ENCODE measurements at regions not wholly inside any gene's neighbourhood (a gene's known extent, or its start where the extent isn't known, plus 50 kb on each side); places are given as distances from the start of the nearest gene placed in this dataset.
"Not testable (repeated sequence)": the region's sequence is repeated elsewhere in the genome, so short reads cannot be mapped to it uniquely, and the experiment has no call there.

DNA sequence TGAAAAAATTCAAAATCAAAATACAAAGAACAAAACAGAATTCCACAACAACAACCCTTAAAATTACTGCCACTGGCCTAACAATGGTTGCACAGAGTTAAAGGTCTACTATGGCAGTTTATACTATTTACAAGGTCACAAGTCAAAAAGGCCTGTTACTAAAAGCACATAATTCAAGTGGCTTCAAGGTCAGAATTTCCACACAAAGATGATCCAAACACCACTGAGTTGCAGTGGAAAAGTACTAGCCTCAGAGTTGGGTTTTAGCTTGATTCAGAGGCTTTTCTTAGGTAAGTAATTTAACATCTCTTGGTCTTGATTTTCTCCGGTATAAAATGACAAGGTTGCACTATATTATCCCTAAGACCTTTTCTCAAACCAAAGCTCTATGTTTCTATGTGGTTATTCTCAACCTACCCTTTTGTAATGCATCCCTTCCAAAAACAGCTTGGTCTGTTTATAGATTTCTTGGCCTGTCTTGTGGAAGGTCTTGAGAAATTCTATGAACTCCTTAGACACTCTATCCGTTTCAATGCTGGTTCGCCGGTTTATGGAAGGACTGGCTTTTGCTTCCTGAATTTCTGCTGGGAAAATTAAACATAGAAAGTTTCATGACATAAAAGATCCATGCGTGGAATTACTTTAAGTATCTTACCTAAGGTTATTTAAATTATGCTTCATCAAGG, 69.5 kb downstream of the MDH2 start:
- DNase-seq, result not testable (repeated sequence)

DNA sequence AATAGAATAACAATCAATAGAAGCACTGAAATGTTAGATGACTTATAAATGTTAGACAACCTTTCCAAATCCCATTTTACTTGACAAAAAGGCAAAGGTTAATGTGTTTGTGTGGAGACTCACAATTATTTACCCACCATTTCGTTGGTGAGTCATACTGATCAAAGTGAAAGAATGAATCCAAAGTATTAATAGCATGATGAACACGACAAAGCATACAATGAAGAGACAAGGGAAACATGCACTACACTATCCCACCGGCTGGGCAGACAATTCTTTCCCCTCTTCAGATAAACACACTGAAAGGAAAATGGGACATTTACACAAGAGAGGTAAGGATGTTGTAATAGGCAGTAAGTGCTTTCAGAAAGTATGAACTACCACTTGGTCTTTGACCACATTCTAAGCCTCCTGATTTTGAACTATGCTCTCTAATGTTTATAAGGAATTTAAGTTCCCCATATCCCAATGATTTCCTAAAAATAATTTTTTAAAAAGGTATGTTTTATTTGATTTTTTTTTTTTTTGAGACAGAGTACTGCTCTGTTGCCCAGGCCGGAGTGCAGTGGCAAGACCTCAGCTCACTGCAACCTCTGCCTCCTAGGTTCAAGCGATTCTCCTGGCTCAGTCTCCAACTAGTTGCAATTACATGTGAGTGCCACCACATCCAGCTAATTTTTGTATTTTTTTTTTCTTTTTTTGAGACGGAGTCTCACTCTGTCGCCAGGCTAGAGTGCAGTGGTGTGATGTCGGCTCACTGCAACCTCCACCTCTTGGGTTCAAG, 70.5 kb downstream of the MDH2 start:
- peak in 1 of 2 experiments; percentile 32 for DNase-seq

DNA sequence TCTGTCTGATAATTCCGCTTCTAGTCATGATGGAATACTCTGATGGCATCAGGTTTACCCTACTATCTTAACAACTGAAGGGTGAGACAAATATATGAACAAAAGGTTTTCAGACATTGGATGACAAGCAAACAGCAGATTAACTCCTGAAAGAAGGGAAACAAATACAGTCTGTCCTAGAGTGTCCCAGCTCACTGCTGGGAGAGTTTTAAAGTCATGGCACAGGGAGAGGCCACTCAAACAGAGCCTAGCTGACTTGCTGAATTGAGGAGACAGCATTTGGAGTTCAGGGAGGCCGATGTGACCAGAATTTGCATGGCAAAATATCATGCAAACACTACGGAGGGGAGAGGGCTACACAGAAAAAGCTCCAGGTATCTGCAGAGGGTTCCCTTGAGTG, 73.1 kb downstream of the MDH2 start:
- DNase-seq, result no peak

DNA sequence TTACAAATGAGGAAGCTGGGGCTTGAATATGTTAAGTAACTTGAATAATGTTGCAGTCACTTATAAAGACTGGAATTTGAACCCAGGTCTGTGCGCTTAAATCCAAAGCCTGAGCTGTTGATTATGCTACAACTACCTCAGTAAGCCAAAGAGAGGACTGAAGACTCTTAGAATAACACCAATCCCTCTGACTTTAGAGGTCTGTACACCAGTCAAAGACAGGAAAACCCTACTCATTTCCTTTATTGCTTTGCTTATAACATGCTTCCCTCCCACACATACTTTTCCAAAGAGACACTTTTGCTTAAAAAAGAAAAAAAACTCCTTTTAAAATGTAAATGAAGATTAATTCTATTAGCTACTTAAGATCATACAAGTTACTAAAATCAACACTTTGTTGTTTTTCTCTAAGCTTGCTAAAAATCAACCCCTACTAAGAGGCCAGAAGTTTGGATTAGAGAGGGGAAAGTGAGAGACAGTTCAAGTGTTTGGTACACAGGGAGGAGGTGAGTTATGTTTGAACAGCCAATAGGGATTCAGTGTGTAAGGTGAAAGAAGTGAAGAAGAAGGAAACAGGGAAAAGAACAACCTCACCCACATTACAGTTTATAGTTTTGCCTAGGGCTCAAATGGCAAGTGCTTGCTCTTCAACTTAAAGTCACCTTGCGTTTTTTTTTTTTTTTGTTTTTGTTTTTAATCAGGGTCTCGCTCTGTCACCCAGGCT, 74.8 kb downstream of the MDH2 start:
- no peak for DNase-seq

DNA sequence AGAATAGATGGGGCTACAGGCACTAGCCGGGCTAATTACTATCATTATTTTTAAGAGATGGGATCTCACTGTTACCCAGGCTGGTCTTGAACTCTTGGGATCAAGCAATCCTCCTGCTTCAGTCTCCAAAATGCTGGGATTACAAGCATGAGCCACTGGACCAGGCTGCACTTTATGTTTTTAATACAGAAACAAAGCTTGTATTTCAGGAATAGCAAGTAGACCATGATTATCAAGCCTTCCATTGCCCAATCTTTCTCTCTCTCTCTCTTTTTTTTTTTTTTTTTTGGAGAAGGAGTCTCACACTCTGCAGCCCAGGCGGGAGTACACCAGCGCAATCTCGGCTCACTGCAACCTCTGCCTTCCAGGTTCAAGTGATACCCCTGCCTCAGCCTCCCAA, 75.4 kb downstream of the MDH2 start:
- DNase-seq, result no peak

DNA sequence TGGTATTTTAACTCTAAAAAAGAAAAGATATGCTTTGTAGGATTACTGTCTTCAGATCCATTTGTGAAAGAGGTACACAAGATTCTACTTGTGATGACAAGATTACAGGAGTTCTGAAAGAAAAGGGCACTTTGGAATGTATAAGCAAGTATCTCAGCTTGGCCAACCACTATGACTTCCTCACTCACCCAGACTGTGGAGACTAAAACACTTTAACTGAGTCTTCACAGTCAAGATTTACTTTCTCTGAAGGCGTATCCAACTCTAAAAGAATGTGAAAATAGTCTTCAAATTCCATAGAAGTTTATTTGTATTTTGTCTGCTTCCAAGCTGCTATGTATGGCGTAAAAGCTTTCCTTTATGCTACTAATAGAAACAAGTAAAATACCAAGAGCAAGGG, 76.1 kb upstream of the SRRM3 start:
- DNase-seq, result no peak

DNA sequence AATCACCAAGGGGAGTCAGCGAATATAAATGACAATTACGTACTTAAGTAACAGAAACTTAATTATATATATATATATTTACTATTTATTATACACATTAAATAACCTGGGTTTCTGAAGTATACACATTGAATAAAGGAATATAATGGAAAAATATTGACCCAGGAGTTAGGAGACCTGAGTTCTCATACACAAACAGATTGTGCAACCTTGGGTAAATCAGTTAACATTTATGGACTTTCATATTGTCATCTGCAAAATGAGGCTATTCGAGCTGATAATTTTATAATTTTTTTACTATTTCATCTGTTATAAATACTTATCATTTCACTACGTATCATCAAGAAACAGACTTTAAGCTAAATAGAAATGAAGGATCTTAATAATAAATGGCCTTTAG, 75.1 kb upstream of the SRRM3 start:
- DNase-seq, result no peak

DNA sequence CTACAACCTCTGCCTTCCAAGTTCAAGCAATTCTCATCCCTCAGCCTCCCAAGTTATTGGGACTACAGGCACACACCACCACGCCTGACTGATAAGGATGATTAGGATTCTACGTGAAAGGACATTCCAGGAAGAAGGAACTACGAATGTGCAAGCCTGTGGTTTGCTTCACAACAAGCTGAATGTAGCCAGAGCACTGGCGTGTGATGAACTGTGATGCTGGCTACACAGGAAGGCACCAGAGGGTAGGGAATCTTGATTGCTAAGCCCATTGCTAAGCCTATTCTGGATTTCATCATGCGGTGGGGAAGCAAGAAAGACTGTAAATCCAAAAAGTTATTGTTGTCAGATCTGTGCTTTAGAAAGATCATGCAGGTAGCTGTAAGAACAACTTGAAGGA, 72.3 kb upstream of the SRRM3 start:
- peak in 1 of 2 experiments; percentile 17 for DNase-seq

DNA sequence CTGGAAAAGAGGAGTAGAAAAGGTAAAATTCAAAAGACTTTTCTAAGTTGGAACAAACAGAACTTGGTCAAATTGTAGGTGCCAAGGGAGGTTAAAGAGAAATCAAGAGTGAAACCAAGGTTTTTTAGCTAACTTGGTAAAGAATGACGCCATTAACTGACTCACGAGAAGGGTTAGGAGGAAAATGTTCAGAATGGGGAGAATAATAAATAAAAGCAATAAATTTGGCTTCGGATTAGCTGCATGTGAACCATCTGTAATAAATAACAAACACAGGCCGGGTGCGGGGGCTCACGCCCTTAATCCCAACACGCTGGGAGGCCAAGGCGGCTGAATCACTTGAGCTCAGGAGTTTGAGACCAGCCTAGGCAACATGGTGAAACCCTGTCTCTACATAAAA, 71.9 kb upstream of the SRRM3 start:
- DNase-seq, result no peak

DNA sequence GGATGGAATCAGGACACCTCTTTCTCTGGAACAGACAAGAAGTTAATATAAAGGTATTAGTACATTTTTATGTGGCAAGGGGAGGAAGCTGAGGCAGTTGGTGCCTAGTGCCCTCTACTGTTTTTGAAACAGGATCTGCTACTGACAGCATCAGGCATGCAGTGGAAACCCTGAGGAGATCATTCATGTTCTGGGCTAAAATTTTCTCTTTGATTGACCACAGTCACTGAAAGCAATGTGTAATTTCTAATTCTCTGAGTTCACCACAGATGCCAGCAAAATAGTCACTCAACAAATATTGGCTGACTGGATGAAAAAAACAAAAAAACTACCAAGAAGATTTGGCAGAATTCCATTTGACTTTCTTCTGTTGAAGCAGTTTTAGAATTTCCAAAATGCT, 71.0 kb upstream of the SRRM3 start:
- DNase-seq, result peak; percentile 16 to 58

DNA sequence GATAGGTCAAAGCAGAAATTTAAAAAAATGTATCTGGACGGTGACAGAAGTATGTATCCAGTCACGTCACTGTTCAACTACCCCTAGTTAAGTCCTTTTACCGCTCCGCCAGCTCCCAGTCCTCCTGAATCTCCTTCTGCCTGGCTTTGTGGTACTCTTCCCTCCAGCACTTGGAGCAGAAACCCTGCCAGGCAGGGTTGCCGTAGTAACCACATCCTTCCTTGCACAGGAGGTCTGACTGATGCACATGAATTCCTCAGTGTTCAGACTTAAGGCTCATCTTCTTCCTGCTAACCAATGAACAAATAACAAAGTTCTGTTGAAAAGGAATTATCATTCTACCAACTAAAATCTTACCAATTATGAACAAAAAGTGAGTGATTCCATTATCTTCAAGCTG, 69.8 kb upstream of the SRRM3 start:
- DNase-seq, result not testable (repeated sequence)

DNA sequence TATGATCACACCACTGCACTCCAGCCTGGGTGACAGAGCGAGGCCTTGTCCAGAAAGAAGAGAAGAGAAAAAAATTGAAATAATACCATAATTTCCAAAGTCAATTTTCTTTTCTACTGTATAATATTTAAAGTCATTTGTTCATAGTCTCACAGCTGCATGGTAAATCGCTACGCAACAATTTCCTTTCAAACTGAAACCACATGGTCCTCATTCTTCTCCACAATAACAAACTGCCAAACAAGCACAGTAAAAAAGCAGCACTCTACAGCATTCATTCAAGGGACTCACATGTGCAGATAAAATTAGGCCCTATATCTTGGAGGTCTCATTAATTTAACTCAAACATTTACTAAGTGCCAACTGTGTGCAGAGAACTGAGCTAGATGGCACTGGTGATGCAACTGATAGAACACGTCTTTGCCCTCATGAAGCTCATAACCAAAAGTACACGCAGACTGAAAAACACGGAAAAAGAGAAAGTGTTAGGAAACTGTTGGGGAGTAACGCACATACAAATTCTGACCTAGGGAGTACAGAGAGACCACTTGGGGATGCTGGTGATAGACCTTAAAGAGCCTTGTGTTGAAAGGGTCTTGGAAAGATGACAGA, 68.4 kb upstream of the SRRM3 start:
- DNase-seq, result no peak

DNA sequence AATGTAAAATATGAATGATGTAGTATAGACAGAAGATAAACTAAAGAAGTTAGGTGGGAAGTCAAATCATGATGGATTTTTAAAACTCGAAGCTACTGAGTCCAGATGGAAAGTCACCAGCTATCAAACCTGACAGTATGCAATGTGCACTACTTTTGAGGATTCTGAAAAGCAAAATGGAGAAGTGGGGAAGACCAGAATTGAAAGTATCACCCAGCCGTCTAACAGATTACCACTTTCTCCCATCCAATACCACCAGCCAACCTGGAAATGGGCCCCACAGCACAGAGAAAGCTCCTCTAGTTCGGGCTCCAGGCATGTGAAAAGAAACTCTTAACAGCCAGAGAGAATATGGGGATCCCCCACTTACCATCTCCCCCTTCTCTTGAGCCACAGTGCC, 67.9 kb upstream of the SRRM3 start:
- no peak for DNase-seq

DNA sequence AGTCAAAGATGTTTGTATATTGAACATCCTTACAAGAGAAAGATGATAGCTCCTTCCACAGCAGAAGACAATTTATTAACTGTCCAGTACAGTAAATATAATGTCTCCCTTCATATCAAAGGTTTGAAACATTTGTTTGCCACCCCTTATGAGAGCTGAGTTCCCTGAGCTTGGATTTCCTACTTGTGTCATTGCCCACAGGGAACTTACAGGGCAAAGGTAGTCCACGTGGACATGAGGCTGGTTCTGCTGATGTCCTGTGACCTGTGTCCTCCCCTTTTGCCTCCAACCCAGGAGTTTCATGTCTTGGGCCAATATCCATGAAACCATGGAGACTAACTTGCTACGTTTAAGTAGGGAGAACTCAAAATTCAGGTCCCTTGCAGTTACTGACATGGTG, 66.4 kb upstream of the SRRM3 start:
- DNase-seq, result not testable (repeated sequence)

DNA sequence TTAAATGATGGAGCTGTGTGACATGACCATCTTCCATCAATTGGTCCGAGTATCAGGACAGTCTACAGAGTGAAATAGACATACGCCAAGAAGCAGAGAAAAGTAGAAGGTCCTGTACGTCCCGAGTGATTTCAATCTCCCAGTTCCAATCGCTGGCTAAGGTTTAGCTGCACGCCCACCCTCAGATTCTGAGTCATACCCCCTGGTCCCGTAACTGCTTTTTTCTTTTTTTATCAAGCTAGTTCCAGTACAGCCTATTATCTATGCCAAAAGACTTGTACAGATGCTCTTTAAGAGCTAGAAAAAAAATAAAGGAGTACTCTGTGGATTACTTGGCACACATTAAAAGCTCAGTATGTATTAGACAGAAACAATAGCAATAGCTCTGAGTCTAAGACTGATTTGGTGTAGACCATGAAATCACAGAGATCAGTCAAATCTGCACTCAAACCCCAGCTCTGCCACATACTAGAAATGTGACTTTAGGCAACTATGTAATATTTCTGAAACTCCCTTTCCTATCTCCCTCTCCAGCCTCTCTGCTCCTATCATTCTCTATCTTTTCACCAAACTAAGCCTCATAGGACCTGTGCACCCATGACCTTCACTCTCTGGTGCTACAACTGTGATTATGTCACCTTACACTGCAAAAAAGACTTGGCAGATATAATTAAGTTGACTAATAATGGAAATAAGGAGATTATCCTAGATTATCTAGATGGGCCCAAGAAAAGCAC, 63.0 kb upstream of the SRRM3 start:
- DNase-seq, result not testable (repeated sequence)

DNA sequence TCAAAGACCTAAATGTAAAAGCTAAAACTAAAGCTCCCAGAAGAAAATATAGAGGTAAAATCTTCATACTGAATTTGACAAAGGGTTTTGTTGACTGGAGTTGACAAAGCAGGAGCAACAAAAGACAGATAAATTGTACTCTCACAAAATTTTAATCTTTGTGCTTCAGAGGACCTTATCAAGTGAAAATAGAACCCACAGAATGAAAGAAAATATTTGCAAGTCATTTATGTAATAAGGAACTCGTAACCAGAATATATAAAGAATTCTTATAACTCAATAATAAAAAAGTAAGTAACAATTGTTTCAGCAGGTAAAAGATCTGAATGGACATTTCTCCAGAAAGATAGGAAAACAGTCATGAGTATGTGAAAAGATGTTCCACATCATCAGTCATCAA, 62.0 kb upstream of the SRRM3 start:
- no peak for DNase-seq

DNA sequence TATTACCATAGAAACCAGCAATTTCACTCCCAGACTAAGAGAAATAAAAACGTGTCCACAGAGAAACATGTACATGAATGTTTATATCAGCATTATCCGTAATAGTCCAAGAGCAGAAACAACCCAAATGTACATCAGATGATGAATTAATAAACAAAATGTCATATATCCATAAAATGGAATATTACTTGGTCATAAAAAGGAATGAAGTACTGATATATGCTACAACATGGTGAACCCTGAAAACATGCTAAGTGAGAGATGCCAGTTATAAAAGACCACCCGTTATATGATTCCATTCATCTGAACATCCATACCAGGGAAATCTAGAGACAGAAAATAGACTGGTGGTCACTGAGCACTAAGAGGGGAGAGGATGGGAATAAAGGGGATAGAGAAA, 61.4 kb upstream of the SRRM3 start:
- DNase-seq, result not testable (repeated sequence)

DNA sequence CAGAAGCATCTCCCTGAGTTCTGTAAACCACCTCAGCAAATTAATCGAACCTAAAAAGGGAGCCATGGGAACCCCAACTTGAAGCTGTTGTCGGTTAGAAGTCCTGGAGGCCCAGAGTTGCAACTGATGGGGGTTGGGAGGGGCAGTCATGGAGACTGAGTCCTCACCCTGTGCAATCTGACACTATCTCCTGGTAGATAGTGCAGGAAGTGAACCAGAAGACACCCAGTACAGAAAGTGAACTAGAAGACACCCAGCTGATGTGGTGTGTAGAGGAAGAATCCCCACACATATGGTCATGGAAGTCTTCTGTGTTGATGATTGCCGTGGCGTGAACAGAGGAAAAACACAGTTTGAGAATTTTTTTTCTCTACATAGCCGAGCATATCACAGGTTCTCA, 58.8 kb upstream of the SRRM3 start:
- no peak for DNase-seq

DNA sequence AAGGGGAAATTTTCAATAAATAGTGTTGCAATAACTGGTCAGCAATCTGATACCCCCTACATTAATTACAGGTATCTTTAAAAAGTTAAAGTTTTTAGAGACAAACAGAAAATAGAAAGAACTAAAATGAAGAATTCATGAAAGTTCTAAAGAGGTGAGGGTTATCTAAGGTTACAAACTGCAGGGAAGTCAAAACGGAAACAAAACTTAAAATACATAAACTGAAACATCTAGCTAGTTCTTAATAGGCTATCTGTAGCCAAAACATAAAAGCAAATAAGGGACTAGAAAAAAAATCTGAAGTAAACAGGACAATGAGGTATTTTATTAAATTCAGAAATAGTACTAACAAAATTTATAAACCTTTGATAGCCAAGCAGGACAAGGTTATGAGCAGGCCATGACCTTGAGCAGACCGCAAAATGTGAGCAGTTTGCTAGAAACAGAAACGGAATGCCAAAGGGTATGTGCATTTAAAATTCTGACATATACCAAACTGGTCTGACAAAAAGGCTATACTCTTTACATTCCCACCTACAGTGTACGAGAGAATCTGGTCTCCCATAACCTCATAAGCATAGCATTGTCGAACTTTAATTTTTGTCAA, 56.9 kb upstream of the SRRM3 start:
- not testable (repeated sequence) for DNase-seq

DNA sequence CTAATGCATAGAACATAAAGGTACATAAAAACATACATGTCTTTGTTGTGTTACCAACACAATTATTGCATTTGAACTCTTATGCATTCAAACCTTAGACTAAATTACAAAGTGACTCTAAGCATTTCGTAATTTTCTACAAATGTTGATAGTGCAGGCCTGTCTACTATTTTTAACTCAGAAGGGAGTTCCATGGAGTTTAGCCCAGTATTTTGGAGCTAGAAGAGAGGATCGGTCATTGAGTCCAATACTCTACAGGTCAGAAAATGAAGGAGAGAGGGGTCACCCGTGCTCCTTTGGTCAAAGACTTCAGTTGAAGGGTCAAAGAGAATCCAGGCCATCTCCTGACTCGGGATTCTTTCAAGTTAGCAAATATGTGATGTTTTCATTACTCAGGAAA, 55.3 kb upstream of the SRRM3 start:
- no peak for DNase-seq

DNA sequence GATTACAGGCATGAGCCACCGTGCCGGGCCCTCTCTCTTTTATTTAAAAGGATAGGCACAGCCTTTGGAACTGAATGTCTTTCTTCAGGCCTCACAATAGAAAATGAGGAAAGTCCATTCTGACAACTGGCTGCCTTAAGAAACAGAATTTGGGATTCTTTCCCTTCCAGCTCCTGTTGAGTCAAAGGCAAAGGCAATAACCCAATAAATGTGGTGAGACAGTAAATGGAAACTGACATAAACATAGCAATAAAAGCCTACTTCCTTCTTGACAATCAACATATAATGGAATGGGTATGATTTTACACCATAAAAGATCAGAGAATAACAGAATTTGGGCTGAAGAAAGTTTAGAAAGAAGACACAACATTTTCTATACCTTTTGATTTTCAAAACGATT, 52.7 kb upstream of the SRRM3 start:
- not testable (repeated sequence) for DNase-seq
